ENCODE measurements at regions not wholly inside any gene's neighbourhood (a gene's known extent, or its start where the extent isn't known, plus 50 kb on each side); places are given as distances from the start of the nearest gene placed in this dataset.
A peak's percentile ranks its signal among the peaks of the same experiment; 100 is the strongest.

DNA sequence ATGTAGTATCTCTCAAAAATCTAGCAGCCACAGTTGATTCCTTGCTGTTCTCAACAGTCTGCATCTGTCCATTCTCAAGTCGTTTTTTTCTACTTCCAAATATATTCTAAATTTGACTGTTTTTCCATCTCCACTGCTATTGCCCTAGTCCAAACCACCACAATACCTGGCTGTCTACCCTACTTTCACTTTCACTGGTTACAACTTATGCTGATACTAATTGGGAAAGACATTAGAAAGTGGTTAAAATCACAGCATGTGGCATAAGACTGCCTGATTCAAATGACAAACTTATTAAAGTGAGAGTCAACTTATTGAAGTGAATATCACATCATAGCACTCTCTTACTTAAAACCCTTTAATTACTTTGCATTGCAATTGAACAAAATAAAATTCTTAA is 72.6 kb downstream of the CHST2 start:
- no peak overlapping the region for H3K4me3 Mint-ChIP-seq
- no peaks in the 10 kb centered on the region for H3K27me3 Mint-ChIP-seq
- no peak for DNase-seq (ENCODE audit: low spot score)
- peaks cover 9% of the 10 kb centered on the region for H3K9me3 Mint-ChIP-seq
- no peak for ATAC-seq
- peaks cover 10% of the 10 kb centered on the region for H3K36me3 Mint-ChIP-seq
- peaks cover 18 to 19% of the 10 kb centered on the region in 2 donors for H3K4me1 Mint-ChIP-seq (ENCODE audit: low read depth in 2 of 2)
- no peak overlapping the region for H3K27ac Mint-ChIP-seq

- H3K4me1 Mint-ChIP-seq (ENCODE audit: low read depth in 2 of 2) = peaks cover 4 to 5% of the 10 kb centered on the region in 2 donors
- no peak for ATAC-seq
- no peaks in the 10 kb centered on the region for H3K9me3 Mint-ChIP-seq
- H3K4me3 Mint-ChIP-seq = no peak overlapping the region
- H3K27me3 Mint-ChIP-seq = no peaks in the 10 kb centered on the region
- DNase-seq (ENCODE audit: low spot score) = no peak
- no peaks in the 10 kb centered on the region for H3K36me3 Mint-ChIP-seq
- peak overlapping the region in 1 of 2 donors; percentile 1 for H3K27ac Mint-ChIP-seq
These were observed 80.7 kb downstream of the CHST2 start for GRCh38 chr3:143200001-143200924.

DNA sequence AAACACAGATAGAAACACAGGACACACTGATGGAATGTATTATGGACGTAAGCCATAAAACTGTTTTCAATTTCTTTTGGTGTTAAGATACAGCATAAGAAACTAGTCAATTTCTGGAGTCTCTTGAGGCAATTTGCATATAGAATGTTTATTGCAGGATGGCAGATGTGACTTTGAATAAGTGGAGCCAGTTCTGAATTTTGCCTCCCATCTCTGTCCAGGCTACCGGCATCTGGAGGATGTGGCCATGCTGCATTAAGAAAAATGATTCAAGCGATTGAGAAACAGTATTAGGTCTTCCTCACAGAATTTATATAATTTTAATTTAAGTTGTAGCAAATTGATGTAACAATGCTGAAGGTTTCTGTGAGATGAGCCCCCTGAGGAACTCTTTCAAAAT is 81.5 kb downstream of the CHST2 start:
- peaks cover 4 to 5% of the 10 kb centered on the region in 2 donors for H3K4me1 Mint-ChIP-seq (ENCODE audit: low read depth in 2 of 2)
- no peak overlapping the region for H3K4me3 Mint-ChIP-seq
- ATAC-seq (no peak), DNase-seq (ENCODE audit: low spot score) (no peak)
- H3K27me3 Mint-ChIP-seq = no peaks in the 10 kb centered on the region
- H3K36me3 Mint-ChIP-seq = no peaks in the 10 kb centered on the region
- H3K9me3 Mint-ChIP-seq = no peaks in the 10 kb centered on the region
- H3K27ac Mint-ChIP-seq = no peak overlapping the region

- ATAC-seq (no peak), DNase-seq (ENCODE audit: low spot score) (no peak)
- Mint-ChIP-seq H3K27ac (peak overlapping the region in 1 of 2 donors; percentile 13), H3K9me3 (no peaks in the 10 kb centered on the region), H3K4me1 (ENCODE audit: low read depth in 2 of 2) (peaks cover 9 to 11% of the 10 kb centered on the region in 2 donors), H3K4me3 (no peak overlapping the region), H3K27me3 (no peaks in the 10 kb centered on the region), H3K36me3 (no peaks in the 10 kb centered on the region)
These were observed 82.5 kb downstream of the CHST2 start for GRCh38 chr3:143201870-143202752.

DNA sequence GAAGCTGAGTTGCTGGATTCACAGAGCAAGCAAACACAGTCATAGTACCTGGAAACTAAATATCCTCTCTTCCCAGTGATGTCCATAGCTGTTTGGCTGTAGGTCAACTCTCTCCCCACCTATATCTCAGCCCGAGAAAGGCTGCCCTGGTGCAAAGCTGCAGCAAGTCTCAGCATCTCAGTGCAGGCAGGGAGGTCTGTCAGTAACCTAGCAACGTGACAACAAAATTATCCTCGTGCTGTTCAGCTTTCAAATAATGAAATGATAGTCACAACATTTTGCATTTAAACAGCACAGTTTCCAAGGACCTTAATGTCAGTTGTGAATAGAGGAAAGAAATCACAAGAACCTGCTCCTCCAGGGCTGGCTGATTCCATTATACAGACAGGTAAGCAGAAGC is 83.6 kb downstream of the CHST2 start:
- Mint-ChIP-seq H3K27me3 (no peaks in the 10 kb centered on the region), H3K4me3 (no peak overlapping the region), H3K4me1 (ENCODE audit: low read depth in 2 of 2) (peaks cover 17 to 19% of the 10 kb centered on the region in 2 donors), H3K27ac (no peak overlapping the region), H3K9me3 (no peaks in the 10 kb centered on the region), H3K36me3 (no peaks in the 10 kb centered on the region)
- no peak for ATAC-seq
- DNase-seq (ENCODE audit: low spot score) = no peak

DNA sequence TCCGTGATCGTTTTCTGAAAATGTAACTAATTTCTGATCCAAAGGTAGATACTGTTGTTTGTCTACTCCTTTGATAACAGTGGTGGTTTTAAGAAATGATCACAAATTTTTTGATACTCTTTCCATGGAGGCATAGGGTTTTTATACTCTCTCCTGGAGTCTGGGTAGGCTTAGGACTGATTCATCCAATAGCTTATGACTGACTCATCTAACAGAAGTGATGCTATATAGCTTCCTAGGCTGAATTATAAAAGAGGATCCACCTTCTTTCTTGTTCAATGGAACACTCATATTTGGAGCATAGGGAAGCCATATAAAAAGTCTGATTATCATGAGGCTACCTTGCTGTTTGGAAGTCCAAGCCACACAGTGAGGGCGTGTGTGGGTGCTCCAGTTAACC is 84.3 kb downstream of the CHST2 start:
- no peak for DNase-seq (ENCODE audit: low spot score)
- Mint-ChIP-seq H3K36me3 (no peaks in the 10 kb centered on the region), H3K4me3 (no peak overlapping the region), H3K27ac (no peak overlapping the region), H3K27me3 (no peaks in the 10 kb centered on the region), H3K9me3 (no peaks in the 10 kb centered on the region), H3K4me1 (ENCODE audit: low read depth in 2 of 2) (peaks cover 17 to 19% of the 10 kb centered on the region in 2 donors)
- ATAC-seq = no peak

DNA sequence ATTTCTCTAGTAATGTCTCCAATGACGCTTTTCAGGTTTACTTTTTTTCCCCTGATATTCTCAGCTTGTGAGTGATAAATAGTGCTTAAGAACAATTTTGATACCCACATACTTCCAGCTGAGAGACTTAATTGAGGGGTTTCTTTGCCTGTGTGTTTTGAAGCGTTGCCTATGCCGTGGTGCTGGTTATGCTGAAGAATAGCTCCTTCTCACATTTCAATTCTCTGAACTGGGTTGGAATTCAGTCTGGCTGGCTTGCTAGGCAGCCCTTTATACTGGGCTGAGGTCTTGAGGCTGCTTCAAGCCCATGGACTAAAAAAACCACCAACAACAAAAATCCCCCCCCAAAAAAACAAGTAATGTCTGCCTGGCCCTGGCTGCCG is 87.4 kb downstream of the CHST2 start:
- no peaks in the 10 kb centered on the region for H3K36me3 Mint-ChIP-seq
- peak overlapping the region in 1 of 2 donors; percentile 49 for H3K27ac Mint-ChIP-seq
- H3K9me3 Mint-ChIP-seq = no peaks in the 10 kb centered on the region
- peaks cover 13 to 14% of the 10 kb centered on the region in 2 donors for H3K4me1 Mint-ChIP-seq (ENCODE audit: low read depth in 2 of 2)
- H3K4me3 Mint-ChIP-seq = no peak overlapping the region
- ATAC-seq (no peak), DNase-seq (ENCODE audit: low spot score) (no peak)
- H3K27me3 Mint-ChIP-seq = no peaks in the 10 kb centered on the region

GRCh38 chr3:143207338-143207961 is 87.9 kb downstream of the CHST2 start:
- Mint-ChIP-seq H3K9me3 (no peaks in the 10 kb centered on the region), H3K4me3 (peak overlapping the region; percentile 9), H3K4me1 (ENCODE audit: low read depth in 2 of 2) (peaks cover 13 to 14% of the 10 kb centered on the region in 2 donors), H3K27ac (peak overlapping the region in 1 of 2 donors; percentile 49), H3K27me3 (no peaks in the 10 kb centered on the region), H3K36me3 (no peaks in the 10 kb centered on the region)
- no peak for DNase-seq (ENCODE audit: low spot score)
- ATAC-seq = peak; percentile 62 to 83

- ATAC-seq = no peak
- Mint-ChIP-seq H3K36me3 (no peaks in the 10 kb centered on the region), H3K9me3 (no peaks in the 10 kb centered on the region), H3K4me3 (no peak overlapping the region), H3K27ac (peak overlapping the region in 1 of 2 donors; percentile 19), H3K27me3 (no peaks in the 10 kb centered on the region), H3K4me1 (ENCODE audit: low read depth in 2 of 2) (peaks cover 13 to 14% of the 10 kb centered on the region in 2 donors)
- no peak for DNase-seq (ENCODE audit: low spot score)
These were observed 89.6 kb downstream of the CHST2 start for GRCh38 chr3:143208976-143209714.

DNA sequence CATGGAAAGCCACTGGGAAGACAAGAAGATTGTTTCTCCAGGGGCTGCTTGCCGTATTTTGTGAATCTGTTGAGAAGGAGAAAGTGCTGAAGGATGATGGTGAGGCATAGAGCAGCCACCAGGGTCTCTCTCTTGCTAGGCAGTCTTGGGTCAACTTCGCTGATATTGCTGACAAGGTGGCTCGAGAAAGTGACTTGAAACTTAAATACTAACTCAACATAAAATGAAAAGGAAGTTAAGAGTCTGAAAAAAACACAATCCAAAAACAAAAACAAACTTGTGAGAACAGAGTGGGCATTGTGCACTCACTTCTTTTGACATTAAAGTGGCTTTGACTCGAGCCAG is 90.1 kb downstream of the CHST2 start:
- Mint-ChIP-seq H3K27me3 (no peaks in the 10 kb centered on the region), H3K9me3 (no peaks in the 10 kb centered on the region), H3K36me3 (no peaks in the 10 kb centered on the region), H3K4me3 (no peak overlapping the region), H3K4me1 (ENCODE audit: low read depth in 2 of 2) (peaks cover 13 to 14% of the 10 kb centered on the region in 2 donors), H3K27ac (peak overlapping the region in 1 of 2 donors; percentile 19)
- no peak for ATAC-seq
- DNase-seq (ENCODE audit: low spot score) = no peak

- Mint-ChIP-seq H3K27ac (peak overlapping the region in 1 of 2 donors; percentile 43), H3K27me3 (no peaks in the 10 kb centered on the region), H3K36me3 (no peaks in the 10 kb centered on the region), H3K9me3 (no peaks in the 10 kb centered on the region), H3K4me3 (no peak overlapping the region), H3K4me1 (ENCODE audit: low read depth in 2 of 2) (peaks cover 13 to 14% of the 10 kb centered on the region in 2 donors)
- DNase-seq (ENCODE audit: low spot score) = no peak
- ATAC-seq = no peak
These were observed 90.6 kb downstream of the CHST2 start for GRCh38 chr3:143210141-143210540.

GRCh38 chr3:143215059-143215458 is 95.5 kb downstream of the CHST2 start:
- Mint-ChIP-seq H3K4me1 (ENCODE audit: low read depth in 2 of 2) (peaks cover 8 to 14% of the 10 kb centered on the region in 2 donors), H3K9me3 (no peaks in the 10 kb centered on the region), H3K27ac (no peak overlapping the region), H3K36me3 (no peaks in the 10 kb centered on the region), H3K4me3 (no peak overlapping the region), H3K27me3 (no peaks in the 10 kb centered on the region)
- ATAC-seq (no peak), DNase-seq (ENCODE audit: low spot score) (no peak)
